Gastroesophageal sphincter (tissue), 4 donors: ENCODE measurements at regions not wholly inside any gene's neighbourhood (a gene's known extent, or its start where the extent isn't known, plus 50 kb on each side); places are given as distances from the start of the nearest gene placed in this dataset.

Experiments
- ATAC-seq: fragments of 150-250 bp; one replicate; pipeline ENCODE4 v1.9.1; 2016; ENCODE audit warnings: mild to moderate bottlenecking, moderate library complexity
- H3K27ac ChIP-seq, 4 donors: fragments of 200-600 bp; sonication (generic) in 3 of 4; 1 replicate in 3 of 4; 2 replicates in 1 of 4; pipeline ENCODE4 v1.5.1; 2016 to 2019
- H3K27me3 ChIP-seq: fragments of 200-600 bp; sonication (generic); one replicate; pipeline ENCODE4 v1.5.1; 2019
- H3K36me3 ChIP-seq, 2 donors: fragments of 200-600 bp; sonication (generic); one replicate each; pipeline ENCODE4 v1.5.1; 2019; ENCODE audit warnings: control low read depth in 1 of 2
- H3K4me1 ChIP-seq, 3 donors: fragments of 200-600 bp; sonication (generic); 1 replicate in 2 of 3; 2 replicates in 1 of 3; pipeline ENCODE4 v1.5.1; 2016 to 2019; ENCODE audit warnings: control low read depth in 2 of 3
- H3K4me3 ChIP-seq, 2 donors: fragments of 200-600 bp; sonication (generic); one replicate each; pipeline ENCODE4 v1.5.1; 2019; ENCODE audit warnings: mild to moderate bottlenecking in 1 of 2, moderate library complexity in 1 of 2
- H3K9me3 ChIP-seq, 3 donors: fragments of 200-600 bp; sonication (generic); one replicate each; pipeline ENCODE4 v1.5.1; 2017 to 2019; ENCODE audit warnings: control low read depth in 2 of 3
- EP300 ChIP-seq: sonication (generic); formaldehyde crosslinking; IDR thresholded peaks from one replicate; pipeline ENCODE4 v1.6.1; 2017; ENCODE audit warnings: antibody characterized with exemption, mild to moderate bottlenecking
- POLR2A ChIP-seq, 2 donors: fragments of 450-650 bp; IDR thresholded peaks; one replicate each; pipeline ENCODE4 v1.6.1; 2017; ENCODE audit warnings: antibody characterized with exemption in 2 of 2, mild to moderate bottlenecking in 2 of 2, moderate library complexity in 1 of 2
- POLR2AphosphoS5 ChIP-seq: sonication (generic); formaldehyde crosslinking; IDR thresholded peaks from one replicate; pipeline ENCODE4 v1.6.1; 2017; ENCODE audit warnings: antibody characterized with exemption
- WGBS, 2 donors: methylation state at CpG; one replicate each; pipeline ENCODE4 v1.1.5; 2018; ENCODE audit warnings: low coverage in 1 of 2; 5-methylcytosine and 5-hydroxymethylcytosine counted together
- TF ChIP-seq, protein P1 (sequence below), 4 experiments: fragments of 200-600 bp in 2 of 4; fragments of 450-650 bp in 2 of 4; sonication (generic) in 1 of 4; IDR thresholded peaks; one replicate each; pipeline ENCODE4 v1.5.1; 2017 to 2019; ENCODE audit warnings: antibody characterized with exemption in 4 of 4, mild to moderate bottlenecking in 2 of 4, moderate library complexity in 2 of 4

DNA sequence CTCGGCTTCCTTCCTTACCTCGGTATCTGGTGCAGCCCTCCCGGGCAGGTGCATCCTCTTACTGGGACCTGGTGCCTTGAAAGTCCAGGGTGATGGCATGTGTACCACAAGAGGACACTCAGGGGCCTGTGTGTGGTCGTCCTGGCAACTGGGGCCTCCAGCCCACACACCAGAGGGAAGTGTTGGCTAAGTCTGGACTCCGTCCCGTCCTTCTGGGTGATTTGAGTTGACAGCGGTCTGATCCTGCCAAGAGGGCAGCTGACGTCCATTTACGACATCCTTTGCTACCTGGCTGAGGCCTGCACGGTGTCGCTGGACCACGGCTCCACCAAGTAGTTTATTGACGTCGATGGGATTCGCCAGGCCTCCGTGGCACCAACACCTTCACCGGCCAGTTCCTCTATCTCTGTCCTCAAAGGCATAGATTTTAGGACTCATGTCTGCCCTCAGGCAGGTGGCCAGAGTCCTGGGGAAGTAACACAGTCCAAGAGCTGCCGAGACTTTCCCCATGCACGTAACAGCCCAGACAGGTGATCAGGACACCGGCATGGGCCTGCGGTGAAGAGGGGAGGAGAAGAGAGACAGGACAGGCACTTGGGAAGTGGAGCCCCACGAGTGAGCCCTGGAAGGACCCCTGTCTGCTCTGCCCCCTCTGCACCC, 186.0 kb upstream of the HDAC4 start:
- 70 to 100% methylated on average over 1 to 2 of the region's 22 CpGs for WGBS, 2 donors
- Histone ChIP-seq H3K9me3 (no peaks in the 10 kb centered on the region), H3K27me3 (peaks cover 8% of the 10 kb centered on the region), H3K36me3 (no peaks in the 10 kb centered on the region), H3K4me3 (no peak overlapping the region), H3K27ac (no peak overlapping the region), H3K4me1 (no peaks in the 10 kb centered on the region)
- ATAC-seq, result no peak
- TF ChIP-seq, protein P1, sequence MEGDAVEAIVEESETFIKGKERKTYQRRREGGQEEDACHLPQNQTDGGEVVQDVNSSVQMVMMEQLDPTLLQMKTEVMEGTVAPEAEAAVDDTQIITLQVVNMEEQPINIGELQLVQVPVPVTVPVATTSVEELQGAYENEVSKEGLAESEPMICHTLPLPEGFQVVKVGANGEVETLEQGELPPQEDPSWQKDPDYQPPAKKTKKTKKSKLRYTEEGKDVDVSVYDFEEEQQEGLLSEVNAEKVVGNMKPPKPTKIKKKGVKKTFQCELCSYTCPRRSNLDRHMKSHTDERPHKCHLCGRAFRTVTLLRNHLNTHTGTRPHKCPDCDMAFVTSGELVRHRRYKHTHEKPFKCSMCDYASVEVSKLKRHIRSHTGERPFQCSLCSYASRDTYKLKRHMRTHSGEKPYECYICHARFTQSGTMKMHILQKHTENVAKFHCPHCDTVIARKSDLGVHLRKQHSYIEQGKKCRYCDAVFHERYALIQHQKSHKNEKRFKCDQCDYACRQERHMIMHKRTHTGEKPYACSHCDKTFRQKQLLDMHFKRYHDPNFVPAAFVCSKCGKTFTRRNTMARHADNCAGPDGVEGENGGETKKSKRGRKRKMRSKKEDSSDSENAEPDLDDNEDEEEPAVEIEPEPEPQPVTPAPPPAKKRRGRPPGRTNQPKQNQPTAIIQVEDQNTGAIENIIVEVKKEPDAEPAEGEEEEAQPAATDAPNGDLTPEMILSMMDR (IDR thresholded peaks at IDR 0.05), result no peak
- TF ChIP-seq POLR2A (IDR thresholded peaks at IDR 0.05) (no peak), EP300 (no peak), POLR2AphosphoS5 (no peak)

DNA sequence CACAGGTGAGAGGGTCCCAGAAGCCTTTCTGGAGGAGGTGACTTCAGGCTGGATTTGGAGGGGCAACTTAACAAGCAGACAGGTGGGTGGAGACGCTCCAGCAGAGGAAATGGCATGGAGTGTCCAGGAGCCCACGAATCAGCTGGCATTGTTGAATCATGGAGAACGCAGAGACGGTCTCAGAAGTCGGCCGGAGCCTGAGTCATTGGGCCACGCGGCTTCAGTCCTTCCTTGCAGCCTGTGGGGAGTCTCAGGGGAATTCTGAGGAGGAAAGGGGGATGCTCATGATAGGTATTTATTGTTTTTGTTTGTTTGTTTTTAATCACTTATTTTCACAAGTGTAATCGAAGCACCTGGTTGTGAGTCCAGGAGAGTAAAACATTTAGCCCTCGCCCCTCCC, 184.6 kb upstream of the HDAC4 start:
- H3K4me1 ChIP-seq, result no peaks in the 10 kb centered on the region
- H3K9me3 ChIP-seq, result no peaks in the 10 kb centered on the region
- no peak overlapping the region for H3K27ac ChIP-seq
- H3K36me3 ChIP-seq, result no peaks in the 10 kb centered on the region
- WGBS, 2 donors, result 69 to 86% methylated on average over 9 to 10 of the region's 10 CpGs
- TF ChIP-seq, protein P1 (IDR thresholded peaks at IDR 0.05), result no peak
- TF ChIP-seq EP300, result no peak
- H3K27me3 ChIP-seq, result peaks cover 8% of the 10 kb centered on the region
- no peak for ATAC-seq
- no peak overlapping the region for H3K4me3 ChIP-seq

GRCh38 chr2:239584986-239585385, 184.2 kb upstream of the HDAC4 start:
- Histone ChIP-seq H3K4me1 (no peaks in the 10 kb centered on the region), H3K36me3 (no peaks in the 10 kb centered on the region), H3K27ac (no peak overlapping the region), H3K4me3 (no peak overlapping the region), H3K27me3 (peaks cover 8% of the 10 kb centered on the region), H3K9me3 (no peaks in the 10 kb centered on the region)
- no peak for ATAC-seq
- TF ChIP-seq POLR2A (IDR thresholded peaks at IDR 0.05), result no peak
- no peak for TF ChIP-seq EP300
- TF ChIP-seq, protein P1 (IDR thresholded peaks at IDR 0.05), result no peak
- TF ChIP-seq POLR2AphosphoS5, result no peak
- WGBS, 2 donors, result no CpG with 5 or more reads among the region's 3 CpGs

DNA sequence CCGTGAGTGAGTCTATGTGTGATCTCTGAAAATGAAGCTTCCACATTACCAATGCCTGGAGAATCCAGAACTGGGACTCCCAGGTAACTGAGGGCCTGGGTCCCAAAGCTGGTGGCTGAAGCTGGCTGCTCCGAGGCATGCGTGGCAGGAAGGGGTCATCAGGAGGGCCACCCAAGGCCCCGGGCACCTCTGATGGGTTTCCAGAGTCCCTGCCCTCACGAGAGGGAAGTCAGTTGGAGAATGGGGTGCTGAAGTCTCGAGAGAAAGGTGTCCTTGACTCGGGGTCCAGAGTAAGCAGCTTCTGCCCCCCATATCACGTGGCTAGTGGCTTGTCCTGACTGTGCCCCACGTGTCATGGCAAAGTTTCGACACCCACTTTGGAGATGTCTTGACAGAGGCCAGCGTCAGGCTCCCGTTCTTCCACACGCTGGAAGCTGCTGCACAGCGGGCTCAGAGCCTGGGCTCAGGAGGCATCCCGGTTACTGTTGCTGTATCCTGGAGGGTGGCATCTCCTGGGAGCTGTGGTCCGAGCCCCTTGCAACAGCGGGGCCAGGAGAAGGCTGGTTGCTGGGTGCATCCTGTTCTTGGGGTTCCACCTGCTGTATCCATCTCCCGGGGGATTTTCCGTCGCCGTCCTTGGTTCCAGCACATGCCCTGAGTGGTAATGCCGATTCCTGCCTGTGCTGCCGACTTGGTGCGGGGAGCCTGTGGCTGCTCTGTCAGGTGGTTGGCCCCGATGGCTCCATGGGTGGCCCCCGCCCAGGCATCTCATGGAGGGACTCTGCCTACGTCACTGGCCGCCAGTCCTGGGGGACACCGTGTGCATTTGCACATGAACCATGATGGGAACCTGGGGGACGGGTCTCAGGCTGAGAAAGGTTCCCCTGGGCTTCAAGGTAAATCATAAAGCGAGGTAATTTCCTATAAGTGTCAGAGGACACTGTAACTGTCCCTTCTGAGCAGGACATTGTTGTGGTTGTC, 183.3 kb upstream of the HDAC4 start:
- H3K27ac ChIP-seq, result no peak overlapping the region
- ATAC-seq, result no peak

More for the DNA sequence above, 183.3 kb upstream of the HDAC4 start:
- no peak for TF ChIP-seq POLR2A (IDR thresholded peaks at IDR 0.05)
- no peak for TF ChIP-seq POLR2AphosphoS5
- no peak for TF ChIP-seq EP300
- TF ChIP-seq, protein P1 (IDR thresholded peaks at IDR 0.05), result no peak
- 100% methylated on average over 4 of the region's 31 CpGs; no CpG with 5 or more reads in 1 of the 2 donors for WGBS, 2 donors
- Histone ChIP-seq H3K4me1 (no peaks in the 10 kb centered on the region), H3K4me3 (no peak overlapping the region), H3K36me3 (no peaks in the 10 kb centered on the region), H3K27me3 (peaks cover 8% of the 10 kb centered on the region), H3K9me3 (no peaks in the 10 kb centered on the region)
